ENCODE measurements at regions not wholly inside any gene's neighbourhood (a gene's known extent, or its start where the extent isn't known, plus 50 kb on each side); places are given as distances from the start of the nearest gene placed in this dataset.

- no peaks in the 10 kb centered on the region for H3K9me3 ChIP-seq
- H3K27ac ChIP-seq, result no peak overlapping the region
- TF ChIP-seq Cebpa-rat (IDR thresholded peaks at IDR 0.05), result no peak
- H3K4me1 ChIP-seq, result no peaks in the 10 kb centered on the region
- no peak overlapping the region for H3K9ac ChIP-seq
- H3K4me2 ChIP-seq, result no peak overlapping the region
- no peaks in the 10 kb centered on the region for H3K27me3 ChIP-seq
- H3K4me3 ChIP-seq, result no peak overlapping the region
- H4K20me1 ChIP-seq, result no peaks in the 10 kb centered on the region
- no peaks in the 10 kb centered on the region for H3K36me3 ChIP-seq
Observed at GRCh38 chr5:30736669-30737068, 456.8 kb upstream of the CDH6 start.

- Histone ChIP-seq H3K4me1 (no peaks in the 10 kb centered on the region), H3K4me3 (no peak overlapping the region), H3K9ac (no peak overlapping the region), H3K27me3 (no peaks in the 10 kb centered on the region), H3K27ac (no peak overlapping the region), H3K9me3 (no peaks in the 10 kb centered on the region), H3K36me3 (no peaks in the 10 kb centered on the region), H3K4me2 (no peak overlapping the region), H4K20me1 (no peaks in the 10 kb centered on the region)
- no peak for TF ChIP-seq Cebpa-rat (IDR thresholded peaks at IDR 0.05)
Observed at GRCh38 chr5:30734118-30734517, 459.4 kb upstream of the CDH6 start.

- Histone ChIP-seq H3K4me2 (no peak overlapping the region), H3K27ac (no peak overlapping the region), H3K4me1 (no peaks in the 10 kb centered on the region), H3K27me3 (no peaks in the 10 kb centered on the region), H3K4me3 (no peak overlapping the region), H3K9me3 (no peaks in the 10 kb centered on the region), H3K36me3 (no peaks in the 10 kb centered on the region), H3K9ac (no peak overlapping the region), H4K20me1 (no peaks in the 10 kb centered on the region)
- TF ChIP-seq Cebpa-rat (IDR thresholded peaks at IDR 0.05), result no peak
Observed at GRCh38 chr5:30725073-30725472, 468.4 kb upstream of the CDH6 start.

- Histone ChIP-seq H3K4me1 (no peaks in the 10 kb centered on the region), H3K4me3 (no peak overlapping the region), H3K9me3 (peaks cover 24% of the 10 kb centered on the region), H3K27ac (no peak overlapping the region), H4K20me1 (no peaks in the 10 kb centered on the region), H3K27me3 (no peaks in the 10 kb centered on the region), H3K9ac (no peak overlapping the region), H3K36me3 (no peaks in the 10 kb centered on the region), H3K4me2 (no peak overlapping the region)
- TF ChIP-seq Cebpa-rat (IDR thresholded peaks at IDR 0.05), result no peak
Observed at GRCh38 chr5:30698217-30698616, 495.3 kb upstream of the CDH6 start.

DNA sequence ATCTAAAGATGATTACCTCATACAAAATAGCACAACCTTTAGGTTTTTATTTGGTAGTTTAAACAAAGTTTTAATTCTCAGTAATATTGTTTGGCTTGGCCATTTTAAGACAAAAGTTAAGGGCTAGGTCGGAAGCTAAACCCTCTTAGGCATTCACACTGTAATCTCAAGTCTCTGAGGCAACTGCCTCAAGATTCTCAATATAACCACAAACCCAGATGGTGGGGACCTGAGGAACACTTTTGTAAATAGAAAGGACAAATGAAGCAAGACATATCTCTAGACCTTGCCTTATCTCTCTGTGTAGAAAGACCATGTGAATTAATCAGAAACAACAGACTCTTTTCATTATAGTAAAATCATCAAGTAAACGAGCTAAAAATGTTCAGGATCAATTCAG is 500.2 kb upstream of the CDH6 start:
- Histone ChIP-seq H3K4me1 (no peaks in the 10 kb centered on the region), H3K4me3 (no peak overlapping the region), H3K4me2 (no peak overlapping the region), H3K36me3 (no peaks in the 10 kb centered on the region), H3K9me3 (peaks cover 4% of the 10 kb centered on the region; the same call in 1 of the 2 replicates), H4K20me1 (no peaks in the 10 kb centered on the region), H3K9ac (no peak overlapping the region), H3K27ac (no peak overlapping the region), H3K27me3 (no peaks in the 10 kb centered on the region)
- no peak for TF ChIP-seq Cebpa-rat (IDR thresholded peaks at IDR 0.05)

- Histone ChIP-seq H3K27ac (no peak overlapping the region), H3K36me3 (no peaks in the 10 kb centered on the region), H3K27me3 (no peaks in the 10 kb centered on the region), H3K4me3 (no peak overlapping the region), H3K9me3 (peaks cover 4% of the 10 kb centered on the region; the same call in 1 of the 2 replicates), H3K9ac (no peak overlapping the region), H3K4me1 (no peaks in the 10 kb centered on the region), H3K4me2 (no peak overlapping the region), H4K20me1 (no peaks in the 10 kb centered on the region)
- no peak for TF ChIP-seq Cebpa-rat (IDR thresholded peaks at IDR 0.05)
Observed at GRCh38 chr5:30690931-30691330, 502.6 kb upstream of the CDH6 start.

DNA sequence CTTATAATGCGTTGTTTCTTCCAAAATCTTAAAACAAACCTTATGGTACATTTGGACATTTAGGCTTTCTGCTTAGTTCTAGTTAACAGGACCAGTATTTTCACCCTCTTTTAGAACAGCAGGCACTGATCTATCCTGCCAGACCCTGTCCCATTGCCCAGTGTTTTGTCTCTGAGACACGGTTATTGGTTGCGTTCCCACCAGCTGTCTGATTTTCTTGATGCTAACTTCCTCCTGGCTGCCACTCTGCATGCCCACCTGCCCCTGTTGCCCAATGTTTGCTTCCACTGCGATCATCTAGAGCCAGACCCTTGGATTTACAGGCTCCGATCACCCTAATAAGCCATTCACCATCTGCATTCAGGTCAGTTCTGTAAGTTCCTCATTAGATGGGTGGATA is 506.0 kb upstream of the CDH6 start:
- Histone ChIP-seq H3K27ac (no peak overlapping the region), H3K36me3 (no peaks in the 10 kb centered on the region), H3K9ac (no peak overlapping the region), H3K4me2 (no peak overlapping the region), H3K4me1 (no peaks in the 10 kb centered on the region), H3K4me3 (no peak overlapping the region), H3K27me3 (no peaks in the 10 kb centered on the region), H4K20me1 (no peaks in the 10 kb centered on the region), H3K9me3 (no peaks in the 10 kb centered on the region)
- no peak for TF ChIP-seq Cebpa-rat (IDR thresholded peaks at IDR 0.05)

GRCh38 chr5:30686530-30686929 is 507.0 kb upstream of the CDH6 start:
- no peak for TF ChIP-seq Cebpa-rat (IDR thresholded peaks at IDR 0.05)
- Histone ChIP-seq H3K4me3 (no peak overlapping the region), H3K4me1 (no peaks in the 10 kb centered on the region), H3K4me2 (no peak overlapping the region), H3K27ac (no peak overlapping the region), H3K9me3 (no peaks in the 10 kb centered on the region), H3K9ac (no peak overlapping the region), H4K20me1 (no peaks in the 10 kb centered on the region), H3K27me3 (no peaks in the 10 kb centered on the region), H3K36me3 (no peaks in the 10 kb centered on the region)

DNA sequence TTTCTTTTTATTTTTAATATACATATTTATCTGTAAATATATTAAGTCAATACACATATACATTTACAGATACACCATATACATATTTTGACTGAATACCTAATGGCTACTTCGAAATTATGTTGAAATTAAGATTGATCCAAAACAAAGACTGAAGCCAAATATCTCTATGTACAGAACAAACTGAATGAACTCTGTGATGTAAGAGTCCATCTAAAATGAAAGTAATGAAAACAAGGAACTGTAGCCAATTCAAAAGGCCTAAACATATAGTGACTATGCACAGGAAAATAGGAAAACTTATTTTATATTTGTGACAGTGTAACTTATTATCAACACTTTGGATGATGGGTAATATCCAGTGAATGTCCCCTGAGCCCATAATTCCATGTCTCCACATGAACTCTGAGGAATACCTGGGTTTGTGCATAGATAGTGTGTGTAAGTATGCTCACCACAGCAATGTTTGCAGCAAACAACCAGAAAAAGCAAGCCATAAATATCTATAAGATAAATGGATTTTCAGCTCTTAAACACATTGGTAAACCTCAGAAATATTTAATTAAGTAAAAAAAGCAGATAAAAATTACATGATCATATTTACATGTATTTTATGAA is 517.2 kb upstream of the CDH6 start:
- Histone ChIP-seq H3K4me2 (no peak overlapping the region), H3K4me3 (no peak overlapping the region), H3K27me3 (no peaks in the 10 kb centered on the region), H3K9ac (no peak overlapping the region), H3K27ac (no peak overlapping the region), H3K9me3 (peaks cover 19% of the 10 kb centered on the region), H4K20me1 (no peaks in the 10 kb centered on the region), H3K4me1 (no peaks in the 10 kb centered on the region), H3K36me3 (no peaks in the 10 kb centered on the region)
- no peak for TF ChIP-seq Cebpa-rat (IDR thresholded peaks at IDR 0.05)

DNA sequence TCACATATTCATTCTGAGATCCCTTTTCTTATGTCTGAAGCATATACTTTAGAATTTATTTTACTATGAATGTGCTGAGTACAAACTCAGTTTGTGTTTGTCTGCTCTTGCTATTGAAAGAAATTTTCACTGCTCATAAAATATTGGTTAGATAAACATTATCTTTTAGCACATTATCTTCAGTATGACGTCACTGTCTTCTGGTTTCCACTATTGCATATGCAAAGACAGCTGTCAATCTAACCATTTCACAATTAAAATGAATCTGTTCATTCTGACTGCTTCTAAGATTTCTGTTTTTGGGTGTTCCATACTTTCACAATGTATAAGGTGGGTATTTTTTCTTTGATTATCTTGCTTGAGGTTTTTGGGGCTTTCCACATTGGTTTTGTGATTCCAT is 526.2 kb upstream of the CDH6 start:
- Histone ChIP-seq H3K27me3 (no peaks in the 10 kb centered on the region), H4K20me1 (no peaks in the 10 kb centered on the region), H3K4me2 (no peak overlapping the region), H3K4me1 (no peaks in the 10 kb centered on the region), H3K27ac (no peak overlapping the region), H3K9me3 (no peaks in the 10 kb centered on the region), H3K36me3 (no peaks in the 10 kb centered on the region), H3K9ac (no peak overlapping the region), H3K4me3 (no peak overlapping the region)
- TF ChIP-seq Cebpa-rat (IDR thresholded peaks at IDR 0.05), result no peak

DNA sequence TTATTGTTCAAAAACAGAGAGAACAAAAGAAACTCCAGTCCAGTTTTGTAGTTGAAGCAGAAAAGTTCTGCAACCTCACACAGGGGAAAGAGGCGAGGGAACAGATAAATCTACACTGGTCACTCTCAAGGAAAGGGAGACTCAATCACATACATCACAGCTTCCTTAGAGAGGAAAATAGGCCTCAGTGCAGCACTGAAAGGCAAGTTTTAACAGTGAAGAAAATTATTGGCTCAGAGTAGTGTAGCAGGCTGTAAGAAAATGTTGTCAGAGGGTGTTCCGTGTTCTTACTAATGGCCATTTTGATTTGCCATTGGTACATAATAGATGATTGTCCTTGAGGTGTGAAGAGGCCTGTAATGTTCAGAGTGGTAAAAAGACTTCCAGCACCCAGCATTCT is 530.0 kb upstream of the CDH6 start:
- no peak overlapping the region for H3K27ac ChIP-seq
- TF ChIP-seq Cebpa-rat (IDR thresholded peaks at IDR 0.05), result no peak
- H4K20me1 ChIP-seq, result no peaks in the 10 kb centered on the region
- H3K27me3 ChIP-seq, result no peaks in the 10 kb centered on the region
- H3K9me3 ChIP-seq, result no peaks in the 10 kb centered on the region
- no peaks in the 10 kb centered on the region for H3K36me3 ChIP-seq
- H3K9ac ChIP-seq, result no peak overlapping the region
- no peak overlapping the region for H3K4me2 ChIP-seq
- no peaks in the 10 kb centered on the region for H3K4me1 ChIP-seq
- no peak overlapping the region for H3K4me3 ChIP-seq

Data from BLaER1 (cell line).